ENCODE measurements at regions not wholly inside any gene's neighbourhood (a gene's known extent, or its start where the extent isn't known, plus 50 kb on each side); places are given as distances from the start of the nearest gene placed in this dataset.

DNA sequence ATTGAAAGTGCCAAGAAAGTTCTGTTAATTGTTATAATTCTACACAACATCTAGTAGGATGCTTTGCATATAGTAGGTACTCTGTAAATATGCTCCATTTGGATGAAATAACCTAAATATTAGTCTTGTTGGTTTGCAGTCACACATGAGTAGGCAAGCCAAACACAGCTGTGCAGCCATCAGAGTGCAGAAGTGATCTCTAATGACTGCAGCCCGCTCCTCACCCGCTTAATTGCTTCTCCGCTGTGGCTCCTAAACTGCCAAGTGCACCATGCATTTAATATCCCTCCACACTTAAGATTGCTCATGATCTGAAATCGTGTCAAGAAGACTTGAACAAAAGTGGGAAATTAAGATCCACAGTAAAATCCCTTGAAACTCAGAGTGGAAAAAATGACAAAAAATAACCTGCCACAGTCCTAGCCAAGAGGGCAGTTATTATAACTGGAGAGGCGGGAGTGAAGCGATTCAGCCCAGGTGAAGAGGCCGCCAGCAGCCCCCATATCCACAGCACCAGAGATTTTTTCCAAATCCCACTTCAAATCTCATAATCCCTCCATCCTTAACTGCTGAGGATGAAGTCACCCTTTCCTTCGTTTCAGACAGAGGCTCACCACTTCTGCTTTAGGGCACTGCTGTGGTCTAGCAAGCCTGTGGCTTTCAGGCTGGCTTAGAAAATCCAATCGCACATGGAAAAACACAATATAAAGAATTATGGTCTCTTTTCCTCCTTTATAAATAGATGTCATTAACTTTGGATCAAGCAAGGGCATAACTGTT, 69.5 kb downstream of the TMEM30B start:
- Histone ChIP-seq H3K27me3 (no peaks in the 10 kb centered on the region), H3K36me3 (replicated peaks; ENCODE audit: insufficient read depth, low read depth) (no peaks in the 10 kb centered on the region), H3K9me3 (ENCODE audit: low read depth) (no peaks in the 10 kb centered on the region), H3K79me2 (no peaks in the 10 kb centered on the region), H4K20me1 (ENCODE audit: insufficient read depth, poor library complexity, severe bottlenecking) (no peaks in the 10 kb centered on the region), H3K4me1 (ENCODE audit: insufficient read depth) (peaks cover 7% of the 10 kb centered on the region), H3K4me3 (no peak overlapping the region), H3K4me2 (no peak overlapping the region), H3K9me2 (replicated peaks; ENCODE audit: insufficient read depth) (no peaks in the 10 kb centered on the region), H3K27ac (peak overlapping the region; percentile 22), H2AFZ (no peak overlapping the region)
- TF ChIP-seq EZH2phosphoT487 (IDR thresholded peaks at IDR 0.05; ENCODE audit: low read depth, severe bottlenecking, unreplicated experiment) (no peak), EZH2 (IDR thresholded peaks at IDR 0.05; ENCODE audit: borderline replicate concordance) (no peak)
- 68% methylated on average over 9 of the region's 9 CpGs for WGBS (ENCODE audit: low lambda C conversion rate, missing lambda C conversion rate)
- no peak for DNase-seq (ENCODE audit: low spot score)

- H3K27me3 ChIP-seq: peaks cover 12% of the 10 kb centered on the region
- H3K9me2 ChIP-seq (replicated peaks; ENCODE audit: insufficient read depth): no peaks in the 10 kb centered on the region
- H3K79me2 ChIP-seq: no peaks in the 10 kb centered on the region
- no peak for TF ChIP-seq EZH2phosphoT487 (IDR thresholded peaks at IDR 0.05; ENCODE audit: low read depth, severe bottlenecking, unreplicated experiment)
- no peak overlapping the region for H3K4me2 ChIP-seq
- no peaks in the 10 kb centered on the region for H3K9me3 ChIP-seq (ENCODE audit: low read depth)
- DNase-seq (ENCODE audit: low spot score): no peak
- no peaks in the 10 kb centered on the region for H3K4me1 ChIP-seq (ENCODE audit: insufficient read depth)
- no peak overlapping the region for H2AFZ ChIP-seq
- H4K20me1 ChIP-seq (ENCODE audit: insufficient read depth, poor library complexity, severe bottlenecking): no peaks in the 10 kb centered on the region
- no peak overlapping the region for H3K4me3 ChIP-seq
- H3K36me3 ChIP-seq (replicated peaks; ENCODE audit: insufficient read depth, low read depth): no peaks in the 10 kb centered on the region
- no peak overlapping the region for H3K27ac ChIP-seq
- 75% methylated on average over 10 of the region's 10 CpGs for WGBS (ENCODE audit: low lambda C conversion rate, missing lambda C conversion rate)
Observed at GRCh38 chr14:61203081-61203753, 77.9 kb downstream of the TMEM30B start.

- WGBS (ENCODE audit: low lambda C conversion rate, missing lambda C conversion rate): 84% methylated on average over 3 of the region's 3 CpGs
- Histone ChIP-seq H3K27me3 (peaks cover 12% of the 10 kb centered on the region), H3K4me1 (ENCODE audit: insufficient read depth) (no peaks in the 10 kb centered on the region), H3K4me3 (no peak overlapping the region), H3K9me2 (replicated peaks; ENCODE audit: insufficient read depth) (no peaks in the 10 kb centered on the region), H3K79me2 (no peaks in the 10 kb centered on the region), H4K20me1 (ENCODE audit: insufficient read depth, poor library complexity, severe bottlenecking) (no peaks in the 10 kb centered on the region), H2AFZ (no peak overlapping the region), H3K27ac (no peak overlapping the region), H3K36me3 (replicated peaks; ENCODE audit: insufficient read depth, low read depth) (no peaks in the 10 kb centered on the region), H3K9me3 (ENCODE audit: low read depth) (no peaks in the 10 kb centered on the region), H3K4me2 (no peak overlapping the region)
- no peak for DNase-seq (ENCODE audit: low spot score)
- TF ChIP-seq CTCF (IDR thresholded peaks at IDR 0.05; ENCODE audit: poor library complexity) (no peak), EZH2phosphoT487 (IDR thresholded peaks at IDR 0.05; ENCODE audit: low read depth, severe bottlenecking, unreplicated experiment) (no peak), EZH2 (IDR thresholded peaks at IDR 0.05; ENCODE audit: borderline replicate concordance) (no peak)
Observed at GRCh38 chr14:61202124-61202523, 79.0 kb downstream of the TMEM30B start.

DNA sequence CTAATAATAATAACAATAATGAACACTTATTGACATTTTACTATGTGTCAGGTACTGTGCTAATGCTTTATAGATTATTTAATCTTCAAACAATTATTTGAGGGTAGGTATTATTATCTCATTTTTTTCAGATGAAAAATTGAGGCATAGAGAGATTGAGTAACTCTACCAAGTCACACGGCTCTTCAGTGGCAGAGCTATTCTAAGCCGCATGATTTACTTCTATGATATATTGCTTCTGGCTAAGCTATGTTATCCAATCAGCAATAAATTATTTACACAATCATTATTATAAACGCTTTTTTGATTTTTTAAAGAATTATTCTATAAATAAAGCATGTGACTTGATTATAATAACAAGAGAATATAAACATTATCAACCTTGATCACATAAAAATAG, 80.0 kb downstream of the TMEM30B start:
- 78% methylated on average over 3 of the region's 3 CpGs for WGBS (ENCODE audit: low lambda C conversion rate, missing lambda C conversion rate)
- TF ChIP-seq CTCF (IDR thresholded peaks at IDR 0.05; ENCODE audit: poor library complexity): no peak
- no peak for TF ChIP-seq EZH2phosphoT487 (IDR thresholded peaks at IDR 0.05; ENCODE audit: low read depth, severe bottlenecking, unreplicated experiment)
- TF ChIP-seq EZH2 (IDR thresholded peaks at IDR 0.05; ENCODE audit: borderline replicate concordance): no peak
- no peaks in the 10 kb centered on the region for H3K36me3 ChIP-seq (replicated peaks; ENCODE audit: insufficient read depth, low read depth)

More for the DNA sequence above, 80.0 kb downstream of the TMEM30B start:
- H3K79me2 ChIP-seq: no peaks in the 10 kb centered on the region
- H3K27me3 ChIP-seq: peaks cover 12% of the 10 kb centered on the region
- no peaks in the 10 kb centered on the region for H3K9me2 ChIP-seq (replicated peaks; ENCODE audit: insufficient read depth)
- no peak overlapping the region for H3K4me3 ChIP-seq
- H4K20me1 ChIP-seq (ENCODE audit: insufficient read depth, poor library complexity, severe bottlenecking): no peaks in the 10 kb centered on the region
- DNase-seq (ENCODE audit: low spot score): no peak
- no peak overlapping the region for H3K4me2 ChIP-seq
- no peaks in the 10 kb centered on the region for H3K9me3 ChIP-seq (ENCODE audit: low read depth)
- H2AFZ ChIP-seq: no peak overlapping the region
- no peak overlapping the region for H3K27ac ChIP-seq
- H3K4me1 ChIP-seq (ENCODE audit: insufficient read depth): no peaks in the 10 kb centered on the region

Measured in hepatocyte (in vitro differentiated cells).